ENCODE measurements at regions not wholly inside any gene's neighbourhood (a gene's known extent, or its start where the extent isn't known, plus 50 kb on each side); places are given as distances from the start of the nearest gene placed in this dataset.

GRCh38 chr2:193539188-193539587 lies 1344.5 kb upstream of the TMEFF2 start:
- no peak for DNase-seq
- H3K27me3 ChIP-seq: no peaks in the 10 kb centered on the region
- ATAC-seq: no peak
- H3K4me1 ChIP-seq: no peaks in the 10 kb centered on the region
- intact Hi-C loops (cut with DNase I): no loop called here
- H3K4me3 ChIP-seq: no peak overlapping the region
- no peak for FAIRE-seq
- TF ChIP-seq CTCF (IDR thresholded peaks at IDR 0.05): no peak
- no peaks in the 10 kb centered on the region for H3K9me3 ChIP-seq
- no peaks in the 10 kb centered on the region for H3K36me3 ChIP-seq
- H3K27ac ChIP-seq: no peak overlapping the region

- WGBS, 2 donors: 64 to 82% methylated on average over 2 of the region's 2 CpGs
- ATAC-seq (no peak), DNase-seq (no peak), FAIRE-seq (no peak)
- Histone ChIP-seq H3K9me3 (no peaks in the 10 kb centered on the region), H3K4me1 (no peaks in the 10 kb centered on the region), H3K27me3 (no peaks in the 10 kb centered on the region), H3K27ac (no peak overlapping the region), H3K4me3 (no peak overlapping the region), H3K36me3 (no peaks in the 10 kb centered on the region)
- TF ChIP-seq CTCF (IDR thresholded peaks at IDR 0.05): no peak
- intact Hi-C loops (cut with DNase I): no loop called here
Measured at GRCh38 chr2:193538061-193538460, 1343.3 kb upstream of the TMEFF2 start.

- Histone ChIP-seq H3K27me3 (no peaks in the 10 kb centered on the region), H3K9me3 (no peaks in the 10 kb centered on the region), H3K36me3 (no peaks in the 10 kb centered on the region), H3K4me3 (no peak overlapping the region), H3K4me1 (no peaks in the 10 kb centered on the region), H3K27ac (no peak overlapping the region)
- DNase-seq: no peak
- ATAC-seq: no peak
- no peak for FAIRE-seq
- no peak for TF ChIP-seq CTCF (IDR thresholded peaks at IDR 0.05)
- WGBS, 2 donors: 71 to 88% methylated on average over 2 of the region's 2 CpGs
- intact Hi-C loops (cut with DNase I): no loop called here
Measured at GRCh38 chr2:193537531-193537930, 1342.8 kb upstream of the TMEFF2 start.

GRCh38 chr2:193528458-193528857 lies 1333.7 kb upstream of the TMEFF2 start:
- intact Hi-C loops (cut with DNase I): no loop called here
- DNase-seq: no peak
- WGBS, 2 donors: 51 to 77% methylated on average over 1 of the region's 1 CpG
- H3K4me3 ChIP-seq: no peak overlapping the region
- no peak overlapping the region for H3K27ac ChIP-seq
- H3K27me3 ChIP-seq: no peaks in the 10 kb centered on the region
- no peaks in the 10 kb centered on the region for H3K4me1 ChIP-seq
- H3K36me3 ChIP-seq: no peaks in the 10 kb centered on the region
- no peak for FAIRE-seq
- no peak for TF ChIP-seq CTCF (IDR thresholded peaks at IDR 0.05)
- H3K9me3 ChIP-seq: no peaks in the 10 kb centered on the region
- no peak for ATAC-seq

- Histone ChIP-seq H3K9me3 (no peaks in the 10 kb centered on the region), H3K36me3 (no peaks in the 10 kb centered on the region), H3K4me1 (no peaks in the 10 kb centered on the region), H3K4me3 (no peak overlapping the region), H3K27me3 (no peaks in the 10 kb centered on the region), H3K27ac (no peak overlapping the region)
- ATAC-seq (no peak), DNase-seq (no peak), FAIRE-seq (no peak)
- WGBS, 2 donors: 25 to 30% methylated on average over 3 of the region's 3 CpGs
- no peak for TF ChIP-seq CTCF (IDR thresholded peaks at IDR 0.05)
- intact Hi-C loops (cut with DNase I): no loop called here
Measured at GRCh38 chr2:193527146-193527545, 1332.4 kb upstream of the TMEFF2 start.
